ENCODE measurements at regions not wholly inside any gene's neighbourhood (a gene's known extent, or its start where the extent isn't known, plus 50 kb on each side); places are given as distances from the start of the nearest gene placed in this dataset.
A peak's percentile ranks its signal among the peaks of the same experiment; 100 is the strongest.

DNA sequence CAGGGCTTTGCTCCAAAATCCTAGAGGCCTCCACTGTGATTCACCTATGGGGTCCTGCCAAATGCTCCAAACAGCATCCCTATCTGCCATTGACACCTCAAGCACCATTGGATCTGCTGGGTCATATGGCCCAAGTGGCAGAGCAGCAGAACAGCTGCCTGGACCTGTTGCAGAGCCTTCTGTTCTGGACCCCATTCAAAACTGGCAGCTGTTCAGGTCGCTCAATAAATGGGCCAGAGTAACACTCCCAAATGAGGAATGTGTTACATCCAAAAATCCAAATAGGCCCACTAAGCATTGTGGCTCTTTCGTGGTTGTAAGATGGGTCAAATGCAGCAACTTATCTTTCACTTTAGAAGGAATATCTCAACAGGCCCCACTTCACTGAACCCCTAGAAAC, 783.6 kb downstream of the DCDC2C start:
- no peak for DNase-seq (ENCODE audit: low spot score)

DNA sequence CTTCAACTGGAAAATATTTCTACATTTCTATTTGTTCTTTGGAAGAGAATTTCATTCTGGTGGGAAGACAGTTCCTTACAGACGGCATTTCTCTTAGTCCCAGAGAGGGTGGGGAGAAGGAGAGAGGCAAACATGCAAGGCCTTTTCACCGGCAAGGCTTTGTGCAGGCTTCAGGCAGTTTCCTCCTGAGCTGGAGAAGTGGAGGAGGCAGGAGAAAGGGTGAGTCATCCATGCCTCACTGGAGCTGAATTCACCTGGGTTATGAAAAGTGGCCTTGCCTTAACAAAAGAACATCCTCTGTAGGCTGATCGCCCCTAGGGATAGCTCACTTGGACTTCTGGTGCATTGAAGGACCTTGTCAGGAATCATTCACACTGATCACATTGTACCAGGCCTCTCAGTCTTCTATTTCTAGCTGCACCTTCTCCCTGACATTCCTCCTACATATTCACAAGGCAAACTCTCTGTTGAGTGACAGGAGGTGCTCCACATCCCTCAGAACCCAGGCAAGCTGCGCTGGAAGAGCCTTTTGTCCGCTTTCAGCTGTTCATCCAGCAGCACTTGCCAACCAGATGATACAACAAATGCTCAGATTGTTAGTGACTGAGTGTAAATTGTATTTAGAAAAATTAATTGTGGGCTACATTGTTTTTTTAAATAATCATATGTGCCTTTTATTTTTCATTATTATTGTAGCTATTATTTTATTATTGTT, 796.1 kb downstream of the DCDC2C start:
- no peak for DNase-seq (ENCODE audit: low spot score)

DNA sequence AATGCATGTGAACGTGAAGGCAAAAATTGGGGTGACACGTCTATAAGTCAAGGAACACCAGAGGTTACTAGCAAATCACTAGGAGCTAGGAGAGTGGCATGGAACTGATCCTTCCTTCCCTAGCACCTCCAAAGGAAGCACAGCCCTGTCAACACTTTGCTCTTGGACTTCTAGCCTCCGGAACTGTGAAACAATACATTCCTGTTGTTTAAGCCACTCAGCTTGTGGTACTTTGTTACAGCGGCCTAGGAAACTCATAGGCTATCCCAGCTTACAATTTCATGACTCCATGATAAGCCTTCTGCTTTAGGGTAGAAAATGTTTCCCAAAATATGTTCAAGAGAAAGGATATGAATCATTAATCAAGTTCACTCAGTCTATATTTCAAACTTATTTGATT, 798.1 kb downstream of the DCDC2C start:
- no peak for DNase-seq (ENCODE audit: low spot score)

DNA sequence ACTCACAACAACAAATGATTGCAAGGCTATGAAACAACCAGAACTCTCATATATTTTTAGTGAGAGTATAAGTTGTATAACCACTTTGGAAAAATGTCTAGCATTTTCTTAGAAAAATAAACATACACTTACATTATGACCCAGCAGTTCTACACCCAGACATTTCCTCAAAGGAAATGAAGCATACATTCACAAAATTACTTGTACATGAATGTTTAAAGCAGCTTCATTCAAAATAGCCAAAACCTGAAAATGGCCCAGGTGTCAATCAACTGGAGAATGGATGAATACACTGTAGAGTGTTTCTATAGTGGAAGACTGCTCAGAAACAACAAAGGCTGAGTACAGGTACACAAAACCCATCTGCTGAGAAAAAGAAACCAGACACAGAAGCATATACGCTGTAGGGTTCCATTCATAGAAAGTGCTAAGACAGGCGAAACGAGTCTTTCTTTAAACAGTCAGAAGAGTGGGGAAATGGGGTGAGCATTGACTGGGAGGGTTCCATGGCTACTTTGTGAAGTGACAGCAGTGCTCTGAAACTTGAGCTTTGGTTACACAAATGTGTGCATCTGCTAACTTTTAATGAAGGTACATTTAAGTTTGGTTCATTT, 799.0 kb downstream of the DCDC2C start:
- DNase-seq (ENCODE audit: low spot score), result no peak

DNA sequence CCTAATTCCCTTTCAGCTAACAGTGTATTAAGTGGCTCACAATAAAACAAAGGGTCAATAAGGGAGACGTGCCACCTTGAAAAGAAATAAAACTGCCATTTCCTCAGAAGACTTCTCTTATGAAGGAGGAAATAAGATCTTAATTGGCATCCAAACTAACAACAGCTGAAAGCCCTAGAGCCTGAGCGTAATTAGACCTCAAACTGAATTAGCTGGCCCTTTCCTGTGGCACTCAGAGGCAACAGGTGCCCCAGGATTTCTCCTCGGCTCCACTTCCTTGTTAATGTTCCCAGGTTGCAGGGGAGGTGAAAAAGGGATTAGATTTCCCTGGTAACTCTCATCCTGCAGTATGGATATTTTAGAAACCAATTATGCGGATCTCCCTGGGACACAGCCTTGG, 804.3 kb downstream of the DCDC2C start:
- DNase-seq (ENCODE audit: low spot score), result no peak

DNA sequence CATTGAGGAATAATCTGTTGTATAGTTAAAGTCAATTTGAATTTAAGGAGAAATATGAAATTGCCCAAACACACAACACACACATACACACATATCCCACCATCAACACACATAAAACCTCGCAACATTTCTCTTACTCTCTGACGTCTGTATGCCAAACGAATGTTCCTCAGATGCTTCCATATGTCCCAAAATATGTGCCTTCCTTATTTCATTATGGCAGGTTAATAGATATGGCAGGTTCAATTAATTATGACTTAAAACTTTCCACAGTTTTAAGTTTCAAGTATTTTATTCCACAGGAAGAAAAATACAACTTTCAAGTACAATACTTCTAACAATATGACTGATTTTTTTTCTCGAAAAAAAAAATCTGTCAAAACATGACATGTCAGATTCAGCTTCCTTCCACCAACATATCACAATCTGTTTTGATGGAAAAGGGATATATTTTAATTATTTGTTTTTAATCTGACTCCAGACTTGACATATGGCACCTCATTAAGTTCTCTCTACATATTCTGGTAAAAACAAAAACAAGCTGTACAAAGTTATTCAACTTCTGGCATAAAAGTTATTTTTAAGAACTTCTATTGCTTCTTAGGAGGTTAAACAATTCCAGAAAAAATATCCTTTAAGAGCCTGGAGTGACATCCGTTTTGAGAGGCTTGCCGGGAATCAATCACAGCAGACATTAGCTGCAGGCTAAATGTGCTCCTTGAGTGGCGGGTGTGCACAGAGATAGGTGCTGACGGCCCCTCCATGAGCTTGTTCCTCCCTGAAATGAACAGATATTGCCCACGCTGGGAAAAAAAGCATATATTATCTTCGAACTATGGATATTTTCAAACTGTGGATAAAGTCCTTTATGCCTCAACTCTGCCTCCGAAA, 812.7 kb downstream of the DCDC2C start:
- no peak for DNase-seq (ENCODE audit: low spot score)

DNA sequence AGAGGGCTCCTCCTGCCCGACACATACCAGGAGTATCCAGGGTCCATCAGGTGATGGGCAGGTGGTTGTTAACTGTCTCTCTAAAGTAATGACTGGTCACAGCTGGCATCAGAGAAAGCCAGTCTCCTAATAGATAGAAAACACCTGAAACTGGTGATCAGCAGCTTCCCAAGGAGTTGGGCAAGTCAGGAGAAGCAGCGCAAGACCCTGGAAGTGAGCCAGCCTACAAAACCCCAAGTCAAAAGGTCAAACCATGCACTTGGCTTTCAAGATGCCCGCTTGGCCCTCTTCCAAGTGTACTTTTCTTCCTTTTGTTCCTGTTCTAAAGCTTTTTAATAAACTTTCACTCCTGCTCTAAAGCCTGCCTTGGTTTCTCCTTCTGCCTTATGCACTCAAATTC, 815.2 kb downstream of the DCDC2C start:
- DNase-seq (ENCODE audit: low spot score), result no peak

DNA sequence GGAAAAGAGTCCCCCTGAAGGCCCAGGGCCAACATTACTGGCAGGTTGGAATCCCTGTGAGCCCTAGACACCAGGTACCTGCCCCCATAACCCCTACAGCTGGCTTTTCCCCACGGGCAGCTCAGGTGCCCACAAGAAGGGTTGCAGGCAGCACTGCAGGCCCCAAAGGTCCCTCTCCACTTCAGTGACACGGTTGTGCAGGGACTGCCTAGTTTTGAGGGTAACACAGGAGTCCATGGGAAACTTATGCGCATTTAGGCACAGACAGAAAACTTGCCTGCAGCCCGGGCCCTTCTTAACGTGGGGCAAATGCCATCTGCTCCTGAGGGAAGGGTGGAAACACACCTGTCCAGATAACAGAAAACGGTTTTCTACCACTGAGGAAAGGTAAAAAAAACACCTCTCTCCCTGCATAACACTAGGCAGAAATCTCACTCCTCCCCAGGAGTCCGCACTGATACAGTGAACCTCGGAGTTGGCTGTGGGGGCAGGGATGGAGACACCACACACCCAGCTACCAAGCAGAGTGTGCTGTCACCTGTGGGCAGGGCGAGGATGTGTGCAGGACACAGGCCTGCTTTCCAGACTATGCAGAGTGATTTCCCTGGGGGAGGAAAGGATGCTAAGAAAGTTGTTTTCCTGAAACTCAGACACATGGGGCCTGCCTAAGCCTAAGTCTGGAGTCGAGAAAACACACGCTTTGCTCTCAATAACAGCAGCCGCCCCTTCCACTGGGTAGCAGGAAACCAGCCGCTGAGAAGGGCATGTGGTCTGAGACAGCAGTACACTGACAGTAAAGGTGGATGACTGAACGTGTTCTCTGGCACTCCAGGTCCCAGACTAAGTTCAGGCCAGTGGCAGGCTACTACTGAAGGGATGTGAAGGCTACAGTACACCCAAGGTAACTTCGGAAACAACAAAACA, 819.4 kb downstream of the DCDC2C start:
- no peak for DNase-seq (ENCODE audit: low spot score)

DNA sequence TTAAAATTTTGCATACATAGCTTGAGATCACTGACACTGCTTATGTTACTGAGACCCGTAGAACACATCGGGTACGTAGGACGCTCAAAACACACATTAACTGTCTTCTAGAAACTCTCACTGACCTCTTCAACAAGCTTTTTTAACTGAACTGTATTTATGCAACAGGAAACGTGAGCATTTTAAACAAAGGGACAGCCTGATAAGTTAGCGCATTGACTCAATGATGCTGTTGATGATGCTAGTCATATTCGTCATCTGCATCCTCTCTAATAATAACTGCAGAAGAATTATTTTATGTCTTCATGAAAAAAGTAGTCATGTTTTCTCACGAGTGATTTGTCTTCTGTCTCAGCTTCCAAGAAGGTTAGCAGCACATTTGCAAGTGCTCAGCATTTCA, 824.0 kb downstream of the DCDC2C start:
- DNase-seq (ENCODE audit: low spot score), result no peak

DNA sequence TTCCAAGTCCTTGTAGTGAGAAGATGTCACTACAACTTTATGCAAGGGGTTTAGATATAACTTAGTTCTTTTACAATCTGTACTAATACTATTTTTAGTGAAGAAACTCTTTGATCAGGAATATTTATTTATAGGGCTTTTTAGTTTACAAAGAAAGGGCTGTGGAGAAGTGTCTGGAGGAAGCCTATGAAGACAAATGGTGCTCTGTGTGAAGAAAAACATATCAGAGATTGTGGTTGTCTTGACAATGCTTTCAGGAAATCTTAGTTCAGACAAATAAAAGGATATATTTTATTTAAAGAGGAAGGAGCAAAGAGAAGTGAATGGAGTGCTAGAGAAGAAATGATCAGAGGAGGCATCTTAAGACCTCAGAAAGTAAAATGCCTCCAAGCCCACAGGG, 824.9 kb downstream of the DCDC2C start:
- no peak for DNase-seq (ENCODE audit: low spot score)

DNA sequence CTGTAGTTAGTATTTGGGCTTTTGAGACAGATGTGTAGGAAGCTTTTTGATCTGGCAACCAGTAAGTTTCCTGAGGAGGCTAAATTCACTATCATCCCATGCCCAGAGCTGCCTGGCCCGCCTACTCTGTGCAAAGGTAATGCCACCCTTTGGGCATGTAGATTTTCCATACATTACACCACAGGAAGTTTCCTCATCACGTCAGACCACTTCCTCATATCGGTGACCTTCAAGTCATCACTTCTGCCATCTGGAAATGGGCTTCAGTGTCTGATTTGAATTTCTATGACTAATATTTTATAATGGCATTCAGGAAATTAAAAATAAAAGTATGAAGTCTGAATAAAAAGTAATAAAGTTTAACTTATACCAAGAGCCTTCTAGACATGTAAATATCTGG, 825.4 kb downstream of the DCDC2C start:
- no peak for DNase-seq (ENCODE audit: low spot score)

DNA sequence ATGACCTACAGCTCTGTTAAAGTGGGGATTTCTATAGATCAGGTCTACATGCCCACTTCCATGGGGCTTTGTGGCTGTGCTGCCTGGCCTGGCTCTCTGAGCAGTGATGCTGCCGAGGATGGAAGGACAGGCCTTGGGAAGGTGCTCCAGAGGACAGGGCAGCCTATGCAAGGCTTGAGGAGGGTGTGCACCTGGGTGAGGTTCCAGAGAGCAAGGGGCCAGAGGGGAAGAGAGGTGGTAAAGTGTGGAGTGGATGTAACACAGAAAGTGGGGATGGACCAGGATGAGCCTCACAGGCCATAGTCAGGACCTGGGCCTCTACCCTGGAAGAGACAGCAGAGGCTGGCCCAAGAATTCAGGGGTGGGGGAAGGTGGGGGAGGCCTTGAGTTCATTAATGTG, 826.4 kb downstream of the DCDC2C start:
- no peak for DNase-seq (ENCODE audit: low spot score)

DNA sequence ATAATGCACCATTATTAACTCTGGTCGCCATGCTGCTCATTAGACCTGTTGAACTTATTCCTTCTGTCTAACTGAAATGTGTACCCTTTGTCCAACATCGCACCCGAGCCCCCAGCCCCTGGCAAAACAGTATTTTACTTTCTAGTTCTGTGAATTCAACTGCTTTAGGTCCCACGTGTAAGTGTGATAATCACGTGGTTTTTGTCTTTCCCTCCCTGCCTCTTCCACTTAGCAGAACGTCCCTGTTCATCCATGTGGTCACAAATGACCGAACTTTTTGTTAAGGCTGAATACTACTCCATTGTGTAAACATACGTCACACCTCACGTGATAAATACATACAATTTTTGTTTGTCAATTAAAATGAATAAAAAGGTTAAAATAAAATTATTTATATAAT, 826.9 kb downstream of the DCDC2C start:
- DNase-seq (ENCODE audit: low spot score), result no peak

DNA sequence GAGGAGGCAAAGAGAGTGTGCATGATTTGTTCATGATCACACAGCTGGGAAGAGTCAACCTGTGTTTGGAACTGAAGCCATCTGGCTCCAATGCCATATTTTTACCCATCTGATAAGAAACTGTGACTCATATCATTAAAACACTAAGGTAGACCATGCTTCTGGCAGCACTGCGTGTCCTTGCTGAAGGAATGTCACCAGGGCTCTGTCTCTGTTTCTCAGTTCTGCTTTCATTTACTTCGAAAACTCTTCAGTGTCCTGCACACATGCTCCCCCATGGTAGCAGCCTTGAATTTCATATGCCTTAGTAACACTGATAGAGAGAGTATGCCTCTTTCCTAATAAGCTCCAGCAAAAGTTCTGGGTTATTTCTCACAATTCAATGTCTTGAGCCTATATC, 830.4 kb downstream of the DCDC2C start:
- no peak for DNase-seq (ENCODE audit: low spot score)

DNA sequence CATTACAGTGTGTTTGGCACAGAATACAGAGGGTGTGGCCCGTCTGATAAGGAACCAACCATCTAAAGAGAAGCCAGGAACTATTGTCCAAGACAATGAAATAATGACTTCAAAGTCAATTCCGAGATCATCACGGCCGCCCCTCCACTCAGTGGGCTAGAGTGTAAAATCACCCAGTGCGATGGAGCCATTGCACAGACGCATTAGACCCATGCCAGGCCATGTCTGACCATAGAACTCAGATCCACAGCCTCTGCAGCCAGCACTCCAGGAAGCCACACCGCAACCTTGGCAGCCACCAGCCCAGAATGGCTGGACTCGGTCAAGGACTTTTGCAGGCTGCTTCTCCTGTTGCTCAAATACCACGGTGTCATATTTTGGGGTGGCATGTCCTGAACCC, 835.7 kb downstream of the DCDC2C start:
- DNase-seq (ENCODE audit: low spot score), result no peak

DNA sequence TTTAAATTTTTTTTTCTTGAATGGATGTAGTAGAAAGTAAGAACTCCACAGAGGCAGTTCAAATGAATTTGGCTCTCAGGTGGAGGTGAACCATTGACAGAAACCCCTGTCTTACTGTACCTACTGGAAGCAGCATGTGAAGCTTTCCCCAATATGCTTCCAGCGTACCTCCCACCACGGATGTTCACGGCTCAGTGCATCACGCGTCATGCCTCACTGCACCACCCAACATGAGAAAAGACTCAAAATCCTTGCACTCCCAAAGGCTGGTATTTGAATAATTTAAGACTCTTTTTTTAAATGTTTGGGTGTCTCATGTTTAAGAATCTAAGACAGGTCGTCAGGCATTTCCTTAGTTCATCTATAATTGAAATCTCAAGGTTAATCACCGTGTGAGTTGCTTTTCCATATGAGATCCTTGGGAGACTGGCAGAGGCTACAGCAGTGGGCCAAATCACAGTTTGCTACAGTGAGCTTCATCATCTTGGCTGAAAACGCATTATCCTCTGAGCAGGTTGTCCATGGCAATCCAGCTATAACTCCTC, 846.4 kb downstream of the DCDC2C start:
- DNase-seq (ENCODE audit: low spot score), result no peak

DNA sequence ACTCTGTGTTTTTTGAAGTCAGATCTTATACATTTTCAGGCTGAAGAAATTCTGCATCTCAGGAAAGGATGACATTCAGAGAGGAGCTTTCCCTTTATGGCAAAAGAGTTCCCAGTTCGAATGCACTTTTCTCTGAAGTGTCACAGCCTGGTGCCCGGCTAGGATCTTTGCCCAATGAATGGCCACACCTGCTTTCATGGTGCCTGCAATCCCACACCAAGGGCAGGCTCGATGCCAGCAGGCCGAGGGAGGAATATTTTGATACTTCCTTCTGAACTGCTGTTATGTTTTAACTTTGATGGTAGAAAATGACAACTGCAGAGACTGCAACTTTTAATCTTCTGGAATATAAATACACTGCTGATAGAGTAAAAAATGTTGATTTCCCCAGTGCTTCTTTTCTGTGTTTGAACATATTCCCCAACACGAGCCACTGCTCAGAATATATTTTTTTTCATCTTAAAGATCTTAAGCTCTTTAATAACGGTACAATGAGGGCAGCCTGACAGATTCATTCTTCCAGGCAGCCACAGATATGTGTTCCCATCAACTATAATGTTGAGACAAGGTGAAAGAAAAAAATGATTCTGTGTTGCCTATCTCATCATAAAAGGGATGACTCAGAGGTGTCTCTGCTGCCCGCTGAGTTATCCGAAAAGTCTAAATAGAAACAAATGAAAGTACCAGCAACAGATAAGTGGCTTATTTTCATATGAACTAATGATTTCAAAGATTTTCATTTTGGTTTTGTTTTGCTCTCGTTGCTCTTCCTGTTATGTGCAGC, 848.5 kb downstream of the DCDC2C start:
- no peak for DNase-seq (ENCODE audit: low spot score)

DNA sequence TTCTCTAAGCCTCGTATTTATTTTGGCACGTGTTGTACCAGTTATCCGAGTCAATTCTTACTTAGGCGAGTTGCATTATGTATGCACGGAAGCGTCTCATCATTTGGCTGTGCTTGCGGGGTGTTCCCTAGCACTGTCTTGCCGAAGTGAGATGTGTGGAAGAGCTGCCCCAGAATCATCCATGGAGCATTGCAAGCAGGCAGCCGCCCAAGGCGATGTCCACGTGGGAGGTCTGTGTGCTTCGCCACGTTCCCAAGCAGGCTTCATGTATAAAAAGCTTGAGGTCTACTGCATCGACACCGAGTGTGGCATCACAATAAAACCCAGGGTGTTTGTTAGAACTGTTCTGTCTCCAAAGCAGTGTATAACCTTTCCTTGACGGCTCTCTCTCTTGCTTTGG, 849.9 kb downstream of the DCDC2C start:
- no peak for DNase-seq (ENCODE audit: low spot score)

DNA sequence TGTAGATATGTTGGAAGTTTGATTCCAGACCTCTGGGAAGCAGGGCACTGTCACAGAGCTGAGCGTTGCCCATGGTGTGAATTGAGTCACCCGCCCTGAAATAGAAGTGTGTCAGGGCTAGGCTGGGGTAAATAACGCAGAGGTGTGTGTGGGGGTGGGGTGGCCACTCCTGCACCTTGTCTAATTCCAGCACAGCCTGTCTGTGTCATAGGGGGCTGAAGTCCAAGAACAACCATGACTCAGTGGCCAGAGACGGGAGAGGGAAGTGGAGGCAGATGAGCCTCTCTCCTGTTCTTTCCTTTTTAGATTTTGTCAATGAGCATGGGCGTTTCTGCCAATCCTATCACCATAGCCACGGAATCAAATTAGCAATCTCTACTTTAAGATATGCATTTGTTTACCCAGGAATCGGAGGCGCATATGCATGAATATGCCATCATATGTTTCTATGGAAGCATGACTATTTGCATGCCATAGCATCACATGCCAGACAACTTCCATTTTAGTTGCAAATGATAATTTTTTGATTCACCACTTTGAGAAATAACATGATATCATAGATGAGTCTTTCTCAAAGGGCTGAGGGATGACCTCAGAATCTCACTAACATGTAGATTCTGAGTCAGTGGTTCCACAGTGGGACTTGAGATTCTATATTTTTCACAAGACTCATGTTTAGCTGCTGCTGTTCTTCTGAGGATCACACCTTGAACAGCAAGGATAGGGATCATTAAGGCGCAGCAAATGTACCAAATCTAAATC, 852.9 kb downstream of the DCDC2C start:
- DNase-seq (ENCODE audit: low spot score), result peak; percentile 19

DNA sequence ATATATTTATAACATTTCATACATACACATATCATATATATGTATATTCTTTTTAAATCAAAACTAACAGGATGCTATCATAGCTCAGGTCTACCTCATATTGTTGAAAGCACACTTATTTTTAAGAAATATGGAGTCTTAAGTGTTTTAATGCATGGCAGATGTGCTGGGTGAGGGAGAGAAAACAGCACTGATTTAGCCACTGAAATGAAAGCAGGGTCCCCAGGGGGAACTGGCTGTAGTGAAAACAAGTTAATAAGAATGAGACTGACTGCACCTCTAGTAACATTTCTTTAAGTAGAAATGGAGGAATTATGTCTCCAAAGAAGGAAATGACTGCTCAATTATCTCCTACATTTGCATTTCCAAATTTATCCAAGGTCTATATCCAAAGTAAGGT, 857.8 kb downstream of the DCDC2C start:
- DNase-seq (ENCODE audit: low spot score), result no peak
